GM23338 (cell line): ENCODE measurements at regions not wholly inside any gene's neighbourhood (a gene's known extent, or its start where the extent isn't known, plus 50 kb on each side); places are given as distances from the start of the nearest gene placed in this dataset.

Experiments used
- EZH2 ChIP-seq: fragments of 200-600 bp; sonication (generic); IDR thresholded peaks from one replicate; pipeline ENCODE4 v1.8.0; 2017; ENCODE audit warnings: antibody characterized with exemption, mild to moderate bottlenecking, low read depth; ENCODE audit not compliant: unreplicated experiment
- EZH2phosphoT487 ChIP-seq: fragments of 200-600 bp; sonication (generic); IDR thresholded peaks from one replicate; pipeline ENCODE4 v1.8.1; 2018; ENCODE audit warnings: antibody characterized with exemption; ENCODE audit not compliant: unreplicated experiment
- JUNB ChIP-seq: IDR thresholded peaks from one replicate; pipeline ENCODE4 v1.6.1; 2016; ENCODE audit warnings: antibody characterized with exemption; ENCODE audit not compliant: unreplicated experiment
- POLR2AphosphoS5 ChIP-seq: IDR thresholded peaks from 2 replicates; pipeline ENCODE4 v1.6.1; 2016; ENCODE audit warnings: antibody characterized with exemption, low read depth
- REST ChIP-seq: IDR thresholded peaks from one replicate; pipeline ENCODE4 v1.6.1; 2018; ENCODE audit warnings: antibody characterized with exemption; ENCODE audit not compliant: unreplicated experiment
- ZNF114 ChIP-seq: fragments of 250-450 bp; sonication (Bioruptor Pico); IDR thresholded peaks from 2 replicates; pipeline ENCODE4 v1.5.0; 2020; ENCODE audit warnings: mild to moderate bottlenecking, moderate library complexity
- TF ChIP-seq, protein P1 (sequence below), 2 experiments: fragments of 200-600 bp in 1 of 2; sonication (generic) in 1 of 2; conservative IDR thresholded peaks; 2 replicates each; pipeline versions ENCODE4 v1.5.1 to v1.6.1; 2016 to 2017; ENCODE audit warnings: antibody characterized with exemption in 2 of 2, low read depth in 2 of 2, mild to moderate bottlenecking in 2 of 2, moderate library complexity in 1 of 2
- TF ChIP-seq, protein P2 (sequence below): fragments of 250-450 bp; sonication (Bioruptor Pico); IDR thresholded peaks from 2 replicates; pipeline ENCODE4 v1.5.0; 2020; ENCODE audit warnings: mild to moderate bottlenecking, moderate library complexity

DNA sequence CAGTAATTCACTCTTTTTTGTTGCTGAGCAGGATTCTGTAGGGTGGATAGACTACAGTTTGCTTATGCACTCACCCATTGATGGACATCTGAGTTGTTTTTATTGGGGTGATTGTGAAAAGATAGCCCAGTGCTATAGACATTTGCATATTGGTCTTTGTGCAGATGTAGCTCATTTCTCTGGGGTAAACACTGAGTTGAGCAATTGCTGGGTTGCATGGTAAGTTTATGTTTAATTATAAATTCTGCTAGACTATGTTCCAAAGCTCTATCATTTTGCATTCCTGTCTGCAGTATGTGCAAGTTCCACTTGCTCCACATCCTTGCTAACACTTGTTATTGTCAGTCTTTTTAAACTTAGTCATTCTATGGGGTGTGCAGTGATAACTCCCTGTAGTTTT lies 65.4 kb upstream of the RFLNA start:
- TF ChIP-seq, protein P1, sequence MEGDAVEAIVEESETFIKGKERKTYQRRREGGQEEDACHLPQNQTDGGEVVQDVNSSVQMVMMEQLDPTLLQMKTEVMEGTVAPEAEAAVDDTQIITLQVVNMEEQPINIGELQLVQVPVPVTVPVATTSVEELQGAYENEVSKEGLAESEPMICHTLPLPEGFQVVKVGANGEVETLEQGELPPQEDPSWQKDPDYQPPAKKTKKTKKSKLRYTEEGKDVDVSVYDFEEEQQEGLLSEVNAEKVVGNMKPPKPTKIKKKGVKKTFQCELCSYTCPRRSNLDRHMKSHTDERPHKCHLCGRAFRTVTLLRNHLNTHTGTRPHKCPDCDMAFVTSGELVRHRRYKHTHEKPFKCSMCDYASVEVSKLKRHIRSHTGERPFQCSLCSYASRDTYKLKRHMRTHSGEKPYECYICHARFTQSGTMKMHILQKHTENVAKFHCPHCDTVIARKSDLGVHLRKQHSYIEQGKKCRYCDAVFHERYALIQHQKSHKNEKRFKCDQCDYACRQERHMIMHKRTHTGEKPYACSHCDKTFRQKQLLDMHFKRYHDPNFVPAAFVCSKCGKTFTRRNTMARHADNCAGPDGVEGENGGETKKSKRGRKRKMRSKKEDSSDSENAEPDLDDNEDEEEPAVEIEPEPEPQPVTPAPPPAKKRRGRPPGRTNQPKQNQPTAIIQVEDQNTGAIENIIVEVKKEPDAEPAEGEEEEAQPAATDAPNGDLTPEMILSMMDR (conservative IDR thresholded peaks at IDR 0.05; ENCODE audit: low read depth in 2 of 2), result no peak
- no peak for TF ChIP-seq EZH2
- TF ChIP-seq, protein P2, sequence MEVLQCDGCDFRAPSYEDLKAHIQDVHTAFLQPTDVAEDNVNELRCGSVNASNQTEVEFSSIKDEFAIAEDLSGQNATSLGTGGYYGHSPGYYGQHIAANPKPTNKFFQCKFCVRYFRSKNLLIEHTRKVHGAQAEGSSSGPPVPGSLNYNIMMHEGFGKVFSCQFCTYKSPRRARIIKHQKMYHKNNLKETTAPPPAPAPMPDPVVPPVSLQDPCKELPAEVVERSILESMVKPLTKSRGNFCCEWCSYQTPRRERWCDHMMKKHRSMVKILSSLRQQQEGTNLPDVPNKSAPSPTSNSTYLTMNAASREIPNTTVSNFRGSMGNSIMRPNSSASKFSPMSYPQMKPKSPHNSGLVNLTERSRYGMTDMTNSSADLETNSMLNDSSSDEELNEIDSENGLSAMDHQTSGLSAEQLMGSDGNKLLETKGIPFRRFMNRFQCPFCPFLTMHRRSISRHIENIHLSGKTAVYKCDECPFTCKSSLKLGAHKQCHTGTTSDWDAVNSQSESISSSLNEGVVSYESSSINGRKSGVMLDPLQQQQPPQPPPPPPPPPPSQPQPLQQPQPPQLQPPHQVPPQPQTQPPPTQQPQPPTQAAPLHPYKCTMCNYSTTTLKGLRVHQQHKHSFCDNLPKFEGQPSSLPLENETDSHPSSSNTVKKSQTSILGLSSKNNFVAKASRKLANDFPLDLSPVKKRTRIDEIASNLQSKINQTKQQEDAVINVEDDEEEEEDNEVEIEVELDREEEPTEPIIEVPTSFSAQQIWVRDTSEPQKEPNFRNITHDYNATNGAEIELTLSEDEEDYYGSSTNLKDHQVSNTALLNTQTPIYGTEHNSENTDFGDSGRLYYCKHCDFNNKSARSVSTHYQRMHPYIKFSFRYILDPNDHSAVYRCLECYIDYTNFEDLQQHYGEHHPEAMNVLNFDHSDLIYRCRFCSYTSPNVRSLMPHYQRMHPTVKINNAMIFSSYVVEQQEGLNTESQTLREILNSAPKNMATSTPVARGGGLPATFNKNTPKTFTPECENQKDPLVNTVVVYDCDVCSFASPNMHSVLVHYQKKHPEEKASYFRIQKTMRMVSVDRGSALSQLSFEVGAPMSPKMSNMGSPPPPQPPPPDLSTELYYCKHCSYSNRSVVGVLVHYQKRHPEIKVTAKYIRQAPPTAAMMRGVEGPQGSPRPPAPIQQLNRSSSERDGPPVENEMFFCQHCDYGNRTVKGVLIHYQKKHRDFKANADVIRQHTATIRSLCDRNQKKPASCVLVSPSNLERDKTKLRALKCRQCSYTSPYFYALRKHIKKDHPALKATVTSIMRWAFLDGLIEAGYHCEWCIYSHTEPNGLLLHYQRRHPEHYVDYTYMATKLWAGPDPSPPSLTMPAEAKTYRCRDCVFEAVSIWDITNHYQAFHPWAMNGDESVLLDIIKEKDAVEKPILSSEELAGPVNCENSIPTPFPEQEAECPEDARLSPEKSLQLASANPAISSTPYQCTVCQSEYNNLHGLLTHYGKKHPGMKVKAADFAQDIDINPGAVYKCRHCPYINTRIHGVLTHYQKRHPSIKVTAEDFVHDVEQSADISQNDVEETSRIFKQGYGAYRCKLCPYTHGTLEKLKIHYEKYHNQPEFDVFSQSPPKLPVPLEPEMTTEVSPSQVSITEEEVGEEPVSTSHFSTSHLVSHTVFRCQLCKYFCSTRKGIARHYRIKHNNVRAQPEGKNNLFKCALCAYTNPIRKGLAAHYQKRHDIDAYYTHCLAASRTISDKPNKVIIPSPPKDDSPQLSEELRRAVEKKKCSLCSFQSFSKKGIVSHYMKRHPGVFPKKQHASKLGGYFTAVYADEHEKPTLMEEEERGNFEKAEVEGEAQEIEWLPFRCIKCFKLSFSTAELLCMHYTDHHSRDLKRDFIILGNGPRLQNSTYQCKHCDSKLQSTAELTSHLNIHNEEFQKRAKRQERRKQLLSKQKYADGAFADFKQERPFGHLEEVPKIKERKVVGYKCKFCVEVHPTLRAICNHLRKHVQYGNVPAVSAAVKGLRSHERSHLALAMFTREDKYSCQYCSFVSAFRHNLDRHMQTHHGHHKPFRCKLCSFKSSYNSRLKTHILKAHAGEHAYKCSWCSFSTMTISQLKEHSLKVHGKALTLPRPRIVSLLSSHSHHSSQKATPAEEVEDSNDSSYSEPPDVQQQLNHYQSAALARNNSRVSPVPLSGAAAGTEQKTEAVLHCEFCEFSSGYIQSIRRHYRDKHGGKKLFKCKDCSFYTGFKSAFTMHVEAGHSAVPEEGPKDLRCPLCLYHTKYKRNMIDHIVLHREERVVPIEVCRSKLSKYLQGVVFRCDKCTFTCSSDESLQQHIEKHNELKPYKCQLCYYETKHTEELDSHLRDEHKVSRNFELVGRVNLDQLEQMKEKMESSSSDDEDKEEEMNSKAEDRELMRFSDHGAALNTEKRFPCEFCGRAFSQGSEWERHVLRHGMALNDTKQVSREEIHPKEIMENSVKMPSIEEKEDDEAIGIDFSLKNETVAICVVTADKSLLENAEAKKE (CRISPR knock-in tag), result no peak
- no peak for TF ChIP-seq POLR2AphosphoS5
- no peak for TF ChIP-seq EZH2phosphoT487
- no peak for TF ChIP-seq JUNB
- no peak for TF ChIP-seq REST
- TF ChIP-seq ZNF114 (CRISPR knock-in tag), result no peak
